GM23248 (cell line): ENCODE measurements at regions not wholly inside any gene's neighbourhood (a gene's known extent, or its start where the extent isn't known, plus 50 kb on each side); places are given as distances from the start of the nearest gene placed in this dataset.

Experiments
- EZH2 ChIP-seq: fragments of 200-600 bp; sonication (generic); IDR thresholded peaks from 2 replicates; pipeline ENCODE4 v1.6.1; 2018; ENCODE audit warnings: antibody characterized with exemption, mild to moderate bottlenecking; ENCODE audit not compliant: insufficient read depth, poor library complexity, severe bottlenecking
- EZH2phosphoT487 ChIP-seq: fragments of 200-600 bp; sonication (generic); IDR thresholded peaks from 2 replicates; pipeline ENCODE4 v1.6.1; 2018; ENCODE audit warnings: antibody characterized with exemption, moderate library complexity, mild to moderate bottlenecking, low read depth; ENCODE audit not compliant: insufficient read depth

- TF ChIP-seq EZH2phosphoT487 (no peak), EZH2 (no peak)
Measured at GRCh38 chr1:30450148-30450817, 273.1 kb downstream of the MATN1 start.
